SK-N-SH (cell line): ENCODE measurements at regions not wholly inside any gene's neighbourhood (a gene's known extent, or its start where the extent isn't known, plus 50 kb on each side); places are given as distances from the start of the nearest gene placed in this dataset.

Source experiments
- CTCF ChIA-PET: fragments of 300-600, 350-600 bp; formaldehyde crosslinking; extraction: SDS; loops from one replicate; lab custom pipeline; 2021; lab: Yijun Ruan, JAX
- POLR2A ChIA-PET: fragments of 350-600 bp; sonication (Branson Sonifier 250); formaldehyde crosslinking; extraction: SDS; loops from one replicate; lab custom pipeline; 2020; ENCODE audit warnings: antibody characterized with exemption, inconsistent platforms; lab: Yijun Ruan, JAX
- DNase-seq: peaks from one replicate; pipeline ENCODE4 v3.0.0; 2012
- H2AFZ ChIP-seq: fragments of 200-600 bp; sonication (generic); 2 replicates; pipeline ENCODE4 v1.8.1; 2016; ENCODE audit warnings: antibody characterized with exemption, mild to moderate bottlenecking, low read depth
- H3F3A ChIP-seq: fragments of 200-600 bp; sonication (generic); replicated peaks from 2 replicates; pipeline ENCODE3; 2016; ENCODE audit warnings: antibody characterized with exemption, mild to moderate bottlenecking; ENCODE audit not compliant: insufficient read depth
- H3K27ac ChIP-seq, 2 experiments: fragments of 200-500 bp in 1 of 2; fragments of 200-600 bp in 1 of 2; sonication (Bioruptor generic) in 1 of 2; sonication (generic), shearing (Covaris generic) in 1 of 2; 2 replicates each; pipeline versions ENCODE4 v1.5.1 to v1.6.1; 2014 to 2016; ENCODE audit warnings: low read depth in 2 of 2, inconsistent platforms in 1 of 2, low read length in 1 of 2, mild to moderate bottlenecking in 1 of 2, mixed read lengths in 1 of 2
- H3K27me3 ChIP-seq: fragments of 200-600 bp; sonication (generic), shearing (Covaris generic); 2 replicates; pipeline ENCODE4 v1.6.1; 2016; ENCODE audit warnings: mixed run types; ENCODE audit not compliant: insufficient read depth
- H3K36me3 ChIP-seq, 2 experiments: fragments of 200-500 bp in 1 of 2; fragments of 200-600 bp in 1 of 2; sonication (Bioruptor generic) in 1 of 2; sonication (generic) in 1 of 2; replicated peaks in 1 of 2; 2 replicates each; pipeline versions ENCODE3 to v1.5.1; 2014 to 2016; ENCODE audit warnings: low read length in 1 of 2, mild to moderate bottlenecking in 1 of 2; ENCODE audit not compliant: insufficient read depth in 2 of 2, control insufficient read depth in 1 of 2
- H3K4me1 ChIP-seq, 2 experiments: fragments of 200-500 bp in 1 of 2; fragments of 200-600 bp in 1 of 2; sonication (Bioruptor generic) in 1 of 2; sonication (generic), shearing (Covaris generic) in 1 of 2; 2 replicates each; pipeline versions ENCODE4 v1.5.1 to v1.6.1; 2014 to 2016; ENCODE audit warnings: low read depth in 1 of 2, low read length in 1 of 2, mixed run types in 1 of 2; ENCODE audit not compliant: insufficient read depth in 2 of 2, control insufficient read depth in 1 of 2
- H3K4me2 ChIP-seq: fragments of 200-600 bp; sonication (generic), shearing (Covaris generic); 2 replicates; pipeline ENCODE4 v1.6.1; 2017; ENCODE audit warnings: mixed run types
- H3K4me3 ChIP-seq, 2 experiments: fragments of 200-500 bp in 1 of 2; fragments of 200-600 bp in 1 of 2; sonication (Bioruptor generic) in 1 of 2; sonication (generic), shearing (Covaris generic) in 1 of 2; 2 replicates each; pipeline versions ENCODE4 v1.5.1 to v1.8.1; 2014 to 2016; ENCODE audit warnings: low read depth in 2 of 2, inconsistent platforms in 1 of 2, low read length in 1 of 2, mild to moderate bottlenecking in 1 of 2, mixed read lengths in 1 of 2, moderate library complexity in 1 of 2
- H3K79me2 ChIP-seq: fragments of 200-600 bp; sonication (generic); 2 replicates; pipeline ENCODE4 v1.8.1; 2017; ENCODE audit warnings: mild to moderate bottlenecking; ENCODE audit not compliant: insufficient read depth
- H3K9ac ChIP-seq: fragments of 200-600 bp; sonication (generic); 2 replicates; pipeline ENCODE4 v1.6.1; 2017; ENCODE audit warnings: mixed run types
- H3K9me2 ChIP-seq: fragments of 200-600 bp; sonication (generic); 2 replicates; pipeline ENCODE4 v1.6.1; 2017; ENCODE audit warnings: mixed run types
- H3K9me3 ChIP-seq: fragments of 200-600 bp; sonication (generic); 2 replicates; pipeline ENCODE4 v1.6.1; 2017; ENCODE audit warnings: mixed run types, mild to moderate bottlenecking, moderate library complexity
- H4K20me1 ChIP-seq: fragments of 200-600 bp; sonication (generic); 2 replicates; pipeline ENCODE4 v1.6.1; 2017; ENCODE audit warnings: mild to moderate bottlenecking, mixed run types; ENCODE audit not compliant: insufficient read depth
- CHD2 ChIP-seq: fragments of 150-350 bp; IDR thresholded peaks from 2 replicates; pipeline ENCODE4 v1.6.1; 2018; ENCODE audit warnings: low read length; ENCODE audit not compliant: partially characterized antibody
- EP300 ChIP-seq, 2 experiments: IDR thresholded peaks; 2 replicates each; pipeline versions ENCODE4 v1.4.0 to v1.6.1; 2012; ENCODE audit warnings: borderline replicate concordance in 1 of 2, low read depth in 1 of 2, low read length in 1 of 2
- EZH2phosphoT487 ChIP-seq: fragments of 200-600 bp; sonication (generic); IDR thresholded peaks from 2 replicates; pipeline ENCODE4 v1.6.1; 2017; ENCODE audit warnings: low read depth, mixed run types, mild to moderate bottlenecking, antibody characterized with exemption, moderate library complexity, borderline replicate concordance
- FOSL2 ChIP-seq: IDR thresholded peaks from 2 replicates; pipeline ENCODE4 v1.4.0; 2012; ENCODE audit warnings: low read depth, mild to moderate bottlenecking, moderate library complexity, borderline replicate concordance
- GATA2 ChIP-seq: sonication (generic); formaldehyde crosslinking; IDR thresholded peaks from 2 replicates; pipeline ENCODE4 v1.5.0; 2020; ENCODE audit warnings: mild to moderate bottlenecking, missing genetic modification reagents
- MEF2A ChIP-seq: IDR thresholded peaks from 2 replicates; pipeline ENCODE4 v1.4.0; 2012; ENCODE audit warnings: low read depth, borderline replicate concordance
- MXI1 ChIP-seq: IDR thresholded peaks from 2 replicates; pipeline ENCODE4 v1.6.1; 2012; ENCODE audit warnings: mild to moderate bottlenecking, low read depth, low read length, improper control_type of control experiment
- NFIC ChIP-seq: IDR thresholded peaks from 2 replicates; pipeline ENCODE4 v1.4.0; 2012; ENCODE audit warnings: borderline replicate concordance
- PBX3 ChIP-seq: IDR thresholded peaks from 2 replicates; pipeline ENCODE4; 2012
- POLR2AphosphoS5 ChIP-seq: IDR thresholded peaks from 2 replicates; pipeline ENCODE4 v1.6.1; 2012; ENCODE audit warnings: low read depth, low read length
- RCOR1 ChIP-seq: fragments of 150-350 bp; IDR thresholded peaks from 2 replicates; pipeline ENCODE4 v1.6.1; 2017; ENCODE audit warnings: antibody characterized with exemption, low read length
- SMC3 ChIP-seq: IDR thresholded peaks from 2 replicates; pipeline ENCODE4 v1.6.1; 2012; ENCODE audit warnings: low read depth, low read length, improper control_type of control experiment
- TAF1 ChIP-seq: IDR thresholded peaks from 2 replicates; pipeline ENCODE4 v1.6.1; 2012; ENCODE audit warnings: low read depth, mild to moderate bottlenecking, low read length, moderate library complexity, borderline replicate concordance
- TCF12 ChIP-seq: IDR thresholded peaks from 2 replicates; pipeline ENCODE4 v1.4.0; 2012
- TEAD4 ChIP-seq: IDR thresholded peaks from 2 replicates; pipeline ENCODE4 v1.4.0; 2012; ENCODE audit warnings: mild to moderate bottlenecking, borderline replicate concordance; ENCODE audit not compliant: insufficient read depth
- USF2 ChIP-seq: fragments of 150-350 bp; IDR thresholded peaks from 2 replicates; pipeline ENCODE4 v1.6.1; 2017; ENCODE audit warnings: antibody characterized with exemption, low read length, low read depth, borderline replicate concordance
- ZBTB33 ChIP-seq: IDR thresholded peaks from 2 replicates; pipeline ENCODE4 v1.4.0; 2012; ENCODE audit warnings: low read depth, borderline replicate concordance
- WGBS: methylation state at CpG from one replicate; pipeline ENCODE4 v1.1.6; 2017; ENCODE audit warnings: low lambda C conversion rate; 5-methylcytosine and 5-hydroxymethylcytosine counted together

- ChIA-PET CTCF (no interaction called here), POLR2A (no interaction called here)
- Histone ChIP-seq H3K9me3 (no peaks in the 10 kb centered on the region; the same call in 1 of the 2 replicates), H3K27me3 (no peaks in the 10 kb centered on the region), H3F3A (no peaks in the 10 kb centered on the region), H3K4me3 (no peak overlapping the region), H4K20me1 (no peaks in the 10 kb centered on the region), H3K79me2 (no peaks in the 10 kb centered on the region), H3K9ac (no peak overlapping the region), H3K4me2 (no peak overlapping the region), H3K27ac (no peak overlapping the region), H3K36me3 (no peaks in the 10 kb centered on the region), H3K9me2 (no peaks in the 10 kb centered on the region), H3K4me1 (no peaks in the 10 kb centered on the region; a peak in 1 of 4 replicates), H2AFZ (0 out of 2 replicates have a peak overlapping the region, but pooled peaks have one; percentile 9)
- WGBS: 76% methylated on average over 1 of the region's 1 CpG
- no peak for TF ChIP-seq GATA2 (CRISPR knock-in tag)
- no peak for TF ChIP-seq MEF2A
- no peak for TF ChIP-seq NFIC
- no peak for DNase-seq
Measured at GRCh38 chr13:84931264-84931663, 868.0 kb downstream of the SLITRK6 start.

- no peak overlapping the region for H3K27ac ChIP-seq
- no peak overlapping the region for H2AFZ ChIP-seq
- no peaks in the 10 kb centered on the region for H3K36me3 ChIP-seq
- WGBS: 98% methylated on average over 7 of the region's 17 CpGs
- no peak for DNase-seq
- POLR2A ChIA-PET: no interaction called here
- H3K9ac ChIP-seq: no peak overlapping the region
- H3K4me3 ChIP-seq: no peak overlapping the region
- no peaks in the 10 kb centered on the region for H4K20me1 ChIP-seq
- H3K27me3 ChIP-seq: no peaks in the 10 kb centered on the region
- H3K4me1 ChIP-seq: no peaks in the 10 kb centered on the region; a peak in 1 of 4 replicates
- CTCF ChIA-PET: no interaction called here
- H3K79me2 ChIP-seq: no peaks in the 10 kb centered on the region
- TF ChIP-seq TEAD4 (no peak), EZH2phosphoT487 (no peak), POLR2AphosphoS5 (no peak), EP300 (IDR thresholded peaks at IDR 0.05; ENCODE audit: borderline replicate concordance in 1 of 2, low read depth in 1 of 2, low read length in 1 of 2) (no peak), CHD2 (no peak), FOSL2 (no peak), SMC3 (no peak)
- H3K4me2 ChIP-seq: no peak overlapping the region
- H3K9me3 ChIP-seq: no peaks in the 10 kb centered on the region; the same call in 1 of the 2 replicates
- H3K9me2 ChIP-seq: no peaks in the 10 kb centered on the region
- H3F3A ChIP-seq: peaks cover 4% of the 10 kb centered on the region
Measured at GRCh38 chr13:84927442-84928169, 871.6 kb downstream of the SLITRK6 start.

GRCh38 chr13:84925443-84925842 is 873.8 kb downstream of the SLITRK6 start:
- no peaks in the 10 kb centered on the region; a peak in 1 of 4 replicates for H3K4me1 ChIP-seq
- no peak overlapping the region for H2AFZ ChIP-seq
- CTCF ChIA-PET: interaction anchor here (0.6 to 1.3 kb wide), 3 partner anchors 11 to 631 kb away, joined by 3 read pairs; no protein-coding TSS in a partner anchor
- H3K27ac ChIP-seq: peak overlapping the region in 1 of 2 experiments; percentile 6; a peak in 1 of 4 replicates
- POLR2A ChIA-PET: no interaction called here
- no peaks in the 10 kb centered on the region for H3K36me3 ChIP-seq
- no peak overlapping the region for H3K9ac ChIP-seq
- H3K79me2 ChIP-seq: no peaks in the 10 kb centered on the region
- no peaks in the 10 kb centered on the region for H3K9me2 ChIP-seq
- 36% methylated on average over 4 of the region's 4 CpGs for WGBS
- H3K9me3 ChIP-seq: no peaks in the 10 kb centered on the region; the same call in 1 of the 2 replicates
- no peak for DNase-seq
- no peak overlapping the region for H3K4me2 ChIP-seq
- no peak overlapping the region for H3K4me3 ChIP-seq
- H3K27me3 ChIP-seq: no peaks in the 10 kb centered on the region
- H3F3A ChIP-seq: peaks cover 4% of the 10 kb centered on the region
- H4K20me1 ChIP-seq: no peaks in the 10 kb centered on the region
- TF ChIP-seq MEF2A: peak; percentile 21; the same call in 1 of the 2 replicates
- no peak for TF ChIP-seq ZBTB33
- TF ChIP-seq USF2: no peak
- TF ChIP-seq NFIC: no peak; the same call in 1 of the 2 replicates
- TF ChIP-seq PBX3: peak; percentile 69
- TF ChIP-seq RCOR1: no peak
- no peak for TF ChIP-seq MXI1
- TF ChIP-seq TAF1: no peak
- TF ChIP-seq FOSL2: peak; percentile 69
- peak; percentile 64 for TF ChIP-seq TCF12
